ENCODE measurements at regions not wholly inside any gene's neighbourhood (a gene's known extent, or its start where the extent isn't known, plus 50 kb on each side); places are given as distances from the start of the nearest gene placed in this dataset.

- H4K20me1 ChIP-seq (ENCODE audit: insufficient read depth, low read length), result no peaks in the 10 kb centered on the region
- in situ Hi-C loops (cut with HindIII; ENCODE audit: extremely low pct_ligation_motif_present, low pct_unique_long_range_greater_than_20kb) (no loop called here), intact Hi-C loops (cut with micrococcal nuclease; ENCODE audit: unreplicated experiment) (no loop called here)
- H3K9me3 ChIP-seq (ENCODE audit: low read length), result no peaks in the 10 kb centered on the region
- CTCF ChIA-PET (ENCODE audit: low intra/inter-chr PET ratio, low total read pairs), result no interaction called here
- no peaks in the 10 kb centered on the region for H3K27me3 ChIP-seq (ENCODE audit: control insufficient read depth in 1 of 2, insufficient read depth in 2 of 2, low read length in 2 of 2)
- H3K9ac ChIP-seq (ENCODE audit: insufficient read depth, low read depth, low read length), result no peak overlapping the region
- DNase-seq (ENCODE audit: low spot score) (no peak), FAIRE-seq (no peak), ATAC-seq (no peak)
- H3K27ac ChIP-seq (ENCODE audit: extremely low read length, insufficient read depth, low read length), result no peak overlapping the region
- BruUV-seq (replicated peaks), result no TSS peak
- no peaks in the 10 kb centered on the region for H3K79me2 ChIP-seq (ENCODE audit: insufficient read depth, low read length)
- no peak overlapping the region for H2AFZ ChIP-seq (ENCODE audit: low read length)
- no peak overlapping the region for H3K4me3 ChIP-seq (replicated peaks in 1 of 3; ENCODE audit: insufficient read depth in 1 of 3, low read depth in 2 of 3, low read length in 3 of 3)
- H3K4me2 ChIP-seq (ENCODE audit: low read depth, low read length), result no peak overlapping the region
- POLR2A ChIA-PET, result no interaction called here
- H3K4me1 ChIP-seq (ENCODE audit: insufficient read depth, low read length), result no peaks in the 10 kb centered on the region
- H3K36me3 ChIP-seq (replicated peaks in 1 of 2; ENCODE audit: control insufficient read depth in 1 of 2, insufficient read depth in 2 of 2, low read length in 2 of 2), result no peaks in the 10 kb centered on the region
- WGBS (ENCODE audit: low lambda C conversion rate), result 0% methylated on average over 1 of the region's 1 CpG
- no peak for TF ChIP-seq ATF7-NPFF (CRISPR knock-in tag; IDR thresholded peaks at IDR 0.05; ENCODE audit: low read depth)
- TF ChIP-seq ZNF749 (CRISPR knock-in tag; IDR thresholded peaks at IDR 0.05; ENCODE audit: borderline replicate concordance), result no peak
- no peak for TF ChIP-seq SSRP1 (CRISPR knock-in tag; IDR thresholded peaks at IDR 0.05)
- no peak for TF ChIP-seq EHMT2 (IDR thresholded peaks at IDR 0.05; ENCODE audit: borderline replicate concordance, low read depth, low read length)
- TF ChIP-seq MYC (CRISPR knock-in tag; IDR thresholded peaks at IDR 0.05; ENCODE audit: borderline replicate concordance), result no peak
- no peak for TF ChIP-seq NFYC (CRISPR knock-in tag; IDR thresholded peaks at IDR 0.05)
- TF ChIP-seq MATR3 (CRISPR knock-in tag; IDR thresholded peaks at IDR 0.05), result no peak
- no peak for TF ChIP-seq HNRNPL (IDR thresholded peaks at IDR 0.05; ENCODE audit: low read depth, low read length)
- TF ChIP-seq ZBTB37 (CRISPR knock-in tag; IDR thresholded peaks at IDR 0.05), result no peak
- TF ChIP-seq ZNF552 (CRISPR knock-in tag; IDR thresholded peaks at IDR 0.05; ENCODE audit: borderline replicate concordance), result no peak
- TF ChIP-seq NR2C2 (CRISPR knock-in tag; IDR thresholded peaks at IDR 0.05; ENCODE audit: borderline replicate concordance), result no peak
- no peak for TF ChIP-seq ZBTB4 (CRISPR knock-in tag; IDR thresholded peaks at IDR 0.05; ENCODE audit: borderline replicate concordance)
- no peak for TF ChIP-seq ZFP90 (CRISPR knock-in tag; IDR thresholded peaks at IDR 0.05; ENCODE audit: borderline replicate concordance)
- no peak for TF ChIP-seq ARID3A (IDR thresholded peaks at IDR 0.05; ENCODE audit: low read depth, low read length)
- no peak for TF ChIP-seq ZNF607 (CRISPR knock-in tag; IDR thresholded peaks at IDR 0.05; ENCODE audit: borderline replicate concordance)
- TF ChIP-seq NFE2 (CRISPR knock-in tag; IDR thresholded peaks at IDR 0.05), result no peak
- no peak for TF ChIP-seq DRAP1 (CRISPR knock-in tag; IDR thresholded peaks at IDR 0.05)
These were observed 69.0 kb upstream of the ZC3H11B start for GRCh38 chr1:219681876-219682275.

All from HepG2 (cell line).